ENCODE measurements at regions not wholly inside any gene's neighbourhood (a gene's known extent, or its start where the extent isn't known, plus 50 kb on each side); places are given as distances from the start of the nearest gene placed in this dataset.

DNA sequence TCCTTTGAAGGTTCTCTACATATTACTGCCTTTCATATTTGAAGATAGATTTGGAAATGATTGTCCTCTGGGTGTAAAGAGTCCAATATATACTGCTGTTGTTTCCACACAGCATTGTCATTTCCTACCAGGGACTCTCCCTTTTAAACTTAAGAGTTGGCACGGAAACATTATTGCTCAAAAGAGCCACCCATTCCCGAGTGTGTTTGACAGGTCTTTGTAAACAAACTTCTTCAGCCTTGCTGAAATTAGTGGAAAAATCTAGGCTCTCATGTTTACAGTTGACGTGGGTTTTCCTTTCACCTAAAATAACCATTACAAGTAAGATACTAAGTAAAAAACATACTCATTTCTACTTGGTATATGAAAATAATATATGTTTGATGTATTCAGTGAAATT, 111.4 kb upstream of the LIMCH1 start:
- no peak for TF ChIP-seq GLIS3 (CRISPR knock-in tag; IDR thresholded peaks at IDR 0.05)
- TF ChIP-seq RARB (CRISPR knock-in tag; IDR thresholded peaks at IDR 0.05), result no peak
- TF ChIP-seq, protein P1, sequence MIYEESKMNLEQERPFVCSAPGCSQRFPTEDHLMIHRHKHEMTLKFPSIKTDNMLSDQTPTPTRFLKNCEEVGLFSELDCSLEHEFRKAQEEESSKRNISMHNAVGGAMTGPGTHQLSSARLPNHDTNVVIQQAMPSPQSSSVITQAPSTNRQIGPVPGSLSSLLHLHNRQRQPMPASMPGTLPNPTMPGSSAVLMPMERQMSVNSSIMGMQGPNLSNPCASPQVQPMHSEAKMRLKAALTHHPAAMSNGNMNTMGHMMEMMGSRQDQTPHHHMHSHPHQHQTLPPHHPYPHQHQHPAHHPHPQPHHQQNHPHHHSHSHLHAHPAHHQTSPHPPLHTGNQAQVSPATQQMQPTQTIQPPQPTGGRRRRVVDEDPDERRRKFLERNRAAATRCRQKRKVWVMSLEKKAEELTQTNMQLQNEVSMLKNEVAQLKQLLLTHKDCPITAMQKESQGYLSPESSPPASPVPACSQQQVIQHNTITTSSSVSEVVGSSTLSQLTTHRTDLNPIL (CRISPR knock-in tag; IDR thresholded peaks at IDR 0.05; ENCODE audit: low read depth), result no peak
- no peak for TF ChIP-seq ZNF8 (CRISPR knock-in tag; IDR thresholded peaks at IDR 0.05)
- no peak for TF ChIP-seq ZC3H10 (CRISPR knock-in tag; IDR thresholded peaks at IDR 0.05)
- TF ChIP-seq ZFP3 (CRISPR knock-in tag; IDR thresholded peaks at IDR 0.05), result no peak
- no peak for TF ChIP-seq ZFP30 (CRISPR knock-in tag; IDR thresholded peaks at IDR 0.05)
- no peak for TF ChIP-seq BACH2 (CRISPR knock-in tag; IDR thresholded peaks at IDR 0.05; ENCODE audit: borderline replicate concordance)
- TF ChIP-seq ZNF70 (CRISPR knock-in tag; IDR thresholded peaks at IDR 0.05), result no peak
- no peak for TF ChIP-seq SNAI2 (CRISPR knock-in tag; IDR thresholded peaks at IDR 0.05)
- ATAC-seq, result no peak

DNA sequence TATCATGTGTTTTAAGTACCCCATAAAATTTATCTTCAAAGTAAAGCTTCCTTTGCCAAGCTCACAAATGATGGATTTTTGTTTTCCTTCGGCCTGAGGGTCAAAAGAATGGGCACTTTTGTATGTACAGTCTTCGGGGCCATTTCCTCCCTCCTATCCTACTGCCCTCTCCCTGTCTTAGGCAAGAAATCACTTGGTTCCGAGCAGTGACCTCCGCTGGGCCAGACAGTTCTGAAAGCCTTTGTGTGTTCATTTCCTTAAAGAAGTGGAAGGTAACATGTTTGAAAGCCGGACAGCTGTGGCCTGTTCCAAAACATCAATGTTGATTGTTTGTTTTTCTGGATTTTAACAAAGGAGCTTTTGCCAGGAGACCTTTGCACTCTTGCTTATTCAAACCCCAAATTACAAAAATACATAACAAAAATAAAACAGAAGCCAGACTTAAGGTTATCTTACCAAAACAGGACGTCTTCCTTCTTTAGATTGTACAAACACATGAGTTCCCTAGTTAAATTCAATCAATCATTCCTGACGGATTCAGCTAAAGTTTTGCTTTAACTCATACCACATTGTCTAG, 110.6 kb upstream of the LIMCH1 start:
- ATAC-seq, result no peak

DNA sequence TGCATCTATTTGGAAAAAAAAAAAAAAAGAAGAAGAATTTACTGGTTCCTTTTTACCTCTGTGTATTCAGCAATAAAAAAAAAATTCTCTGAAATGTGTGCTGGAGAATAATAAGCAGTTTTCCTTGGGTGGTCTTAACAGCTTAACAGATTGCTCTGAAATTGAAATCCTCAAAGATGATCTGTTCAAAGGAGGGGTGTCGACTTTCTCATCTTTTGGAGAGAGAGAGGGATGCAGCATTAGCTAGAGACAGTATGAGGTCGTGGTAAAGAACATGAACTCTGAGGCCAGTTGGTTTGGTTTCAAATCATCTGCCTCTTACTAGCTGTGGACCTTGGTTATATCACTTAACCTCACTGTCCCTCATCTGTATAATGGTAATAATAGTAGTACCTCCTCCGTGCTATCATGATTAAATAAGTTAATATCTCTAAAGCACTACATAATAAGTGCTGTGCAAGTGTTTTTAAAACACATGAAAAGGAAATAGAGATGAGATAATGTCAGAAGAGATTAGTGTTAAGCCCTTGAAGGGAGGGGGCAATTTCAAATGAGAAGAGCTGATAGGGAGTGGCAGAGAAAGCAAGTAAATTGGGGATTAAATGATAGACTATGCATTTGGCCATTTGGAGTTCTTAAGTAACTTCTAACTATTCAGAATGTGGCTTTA, 109.9 kb upstream of the LIMCH1 start:
- TF ChIP-seq, protein P1 (CRISPR knock-in tag; IDR thresholded peaks at IDR 0.05; ENCODE audit: low read depth), result no peak
- TF ChIP-seq RARB (CRISPR knock-in tag; IDR thresholded peaks at IDR 0.05), result no peak
- no peak for TF ChIP-seq SNAI2 (CRISPR knock-in tag; IDR thresholded peaks at IDR 0.05)
- peak; percentile 60 for TF ChIP-seq ISL1 (CRISPR knock-in tag; IDR thresholded peaks at IDR 0.05)
- no peak for TF ChIP-seq ZFP30 (CRISPR knock-in tag; IDR thresholded peaks at IDR 0.05)
- TF ChIP-seq, protein P2, sequence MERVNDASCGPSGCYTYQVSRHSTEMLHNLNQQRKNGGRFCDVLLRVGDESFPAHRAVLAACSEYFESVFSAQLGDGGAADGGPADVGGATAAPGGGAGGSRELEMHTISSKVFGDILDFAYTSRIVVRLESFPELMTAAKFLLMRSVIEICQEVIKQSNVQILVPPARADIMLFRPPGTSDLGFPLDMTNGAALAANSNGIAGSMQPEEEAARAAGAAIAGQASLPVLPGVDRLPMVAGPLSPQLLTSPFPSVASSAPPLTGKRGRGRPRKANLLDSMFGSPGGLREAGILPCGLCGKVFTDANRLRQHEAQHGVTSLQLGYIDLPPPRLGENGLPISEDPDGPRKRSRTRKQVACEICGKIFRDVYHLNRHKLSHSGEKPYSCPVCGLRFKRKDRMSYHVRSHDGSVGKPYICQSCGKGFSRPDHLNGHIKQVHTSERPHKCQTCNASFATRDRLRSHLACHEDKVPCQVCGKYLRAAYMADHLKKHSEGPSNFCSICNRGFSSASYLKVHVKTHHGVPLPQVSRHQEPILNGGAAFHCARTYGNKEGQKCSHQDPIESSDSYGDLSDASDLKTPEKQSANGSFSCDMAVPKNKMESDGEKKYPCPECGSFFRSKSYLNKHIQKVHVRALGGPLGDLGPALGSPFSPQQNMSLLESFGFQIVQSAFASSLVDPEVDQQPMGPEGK (CRISPR knock-in tag; IDR thresholded peaks at IDR 0.05; ENCODE audit: borderline replicate concordance), result no peak
- TF ChIP-seq TOX (CRISPR knock-in tag; IDR thresholded peaks at IDR 0.05; ENCODE audit: borderline replicate concordance), result no peak
- TF ChIP-seq OSR1 (CRISPR knock-in tag; IDR thresholded peaks at IDR 0.05), result no peak
- no peak for ATAC-seq

More for the DNA sequence above, 110.6 kb upstream of the LIMCH1 start:
- no peak for TF ChIP-seq OSR1 (CRISPR knock-in tag; IDR thresholded peaks at IDR 0.05)
- no peak for TF ChIP-seq ISL1 (CRISPR knock-in tag; IDR thresholded peaks at IDR 0.05)
- TF ChIP-seq, protein P3, sequence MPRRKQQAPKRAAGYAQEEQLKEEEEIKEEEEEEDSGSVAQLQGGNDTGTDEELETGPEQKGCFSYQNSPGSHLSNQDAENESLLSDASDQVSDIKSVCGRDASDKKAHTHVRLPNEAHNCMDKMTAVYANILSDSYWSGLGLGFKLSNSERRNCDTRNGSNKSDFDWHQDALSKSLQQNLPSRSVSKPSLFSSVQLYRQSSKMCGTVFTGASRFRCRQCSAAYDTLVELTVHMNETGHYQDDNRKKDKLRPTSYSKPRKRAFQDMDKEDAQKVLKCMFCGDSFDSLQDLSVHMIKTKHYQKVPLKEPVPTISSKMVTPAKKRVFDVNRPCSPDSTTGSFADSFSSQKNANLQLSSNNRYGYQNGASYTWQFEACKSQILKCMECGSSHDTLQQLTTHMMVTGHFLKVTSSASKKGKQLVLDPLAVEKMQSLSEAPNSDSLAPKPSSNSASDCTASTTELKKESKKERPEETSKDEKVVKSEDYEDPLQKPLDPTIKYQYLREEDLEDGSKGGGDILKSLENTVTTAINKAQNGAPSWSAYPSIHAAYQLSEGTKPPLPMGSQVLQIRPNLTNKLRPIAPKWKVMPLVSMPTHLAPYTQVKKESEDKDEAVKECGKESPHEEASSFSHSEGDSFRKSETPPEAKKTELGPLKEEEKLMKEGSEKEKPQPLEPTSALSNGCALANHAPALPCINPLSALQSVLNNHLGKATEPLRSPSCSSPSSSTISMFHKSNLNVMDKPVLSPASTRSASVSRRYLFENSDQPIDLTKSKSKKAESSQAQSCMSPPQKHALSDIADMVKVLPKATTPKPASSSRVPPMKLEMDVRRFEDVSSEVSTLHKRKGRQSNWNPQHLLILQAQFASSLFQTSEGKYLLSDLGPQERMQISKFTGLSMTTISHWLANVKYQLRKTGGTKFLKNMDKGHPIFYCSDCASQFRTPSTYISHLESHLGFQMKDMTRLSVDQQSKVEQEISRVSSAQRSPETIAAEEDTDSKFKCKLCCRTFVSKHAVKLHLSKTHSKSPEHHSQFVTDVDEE (CRISPR knock-in tag; IDR thresholded peaks at IDR 0.05), result no peak
- no peak for TF ChIP-seq TCF4 (CRISPR knock-in tag; IDR thresholded peaks at IDR 0.05; ENCODE audit: borderline replicate concordance)
- no peak for TF ChIP-seq TOX (CRISPR knock-in tag; IDR thresholded peaks at IDR 0.05; ENCODE audit: borderline replicate concordance)
- no peak for TF ChIP-seq PPARA (CRISPR knock-in tag; IDR thresholded peaks at IDR 0.05; ENCODE audit: borderline replicate concordance)
- TF ChIP-seq ZFP3 (CRISPR knock-in tag; IDR thresholded peaks at IDR 0.05), result no peak
- no peak for TF ChIP-seq RARB (CRISPR knock-in tag; IDR thresholded peaks at IDR 0.05)
- no peak for TF ChIP-seq CSDC2 (CRISPR knock-in tag; IDR thresholded peaks at IDR 0.05)
- no peak for TF ChIP-seq ARNTL (CRISPR knock-in tag; IDR thresholded peaks at IDR 0.05; ENCODE audit: borderline replicate concordance, low read depth)
- no peak for TF ChIP-seq SNAI2 (CRISPR knock-in tag; IDR thresholded peaks at IDR 0.05)

DNA sequence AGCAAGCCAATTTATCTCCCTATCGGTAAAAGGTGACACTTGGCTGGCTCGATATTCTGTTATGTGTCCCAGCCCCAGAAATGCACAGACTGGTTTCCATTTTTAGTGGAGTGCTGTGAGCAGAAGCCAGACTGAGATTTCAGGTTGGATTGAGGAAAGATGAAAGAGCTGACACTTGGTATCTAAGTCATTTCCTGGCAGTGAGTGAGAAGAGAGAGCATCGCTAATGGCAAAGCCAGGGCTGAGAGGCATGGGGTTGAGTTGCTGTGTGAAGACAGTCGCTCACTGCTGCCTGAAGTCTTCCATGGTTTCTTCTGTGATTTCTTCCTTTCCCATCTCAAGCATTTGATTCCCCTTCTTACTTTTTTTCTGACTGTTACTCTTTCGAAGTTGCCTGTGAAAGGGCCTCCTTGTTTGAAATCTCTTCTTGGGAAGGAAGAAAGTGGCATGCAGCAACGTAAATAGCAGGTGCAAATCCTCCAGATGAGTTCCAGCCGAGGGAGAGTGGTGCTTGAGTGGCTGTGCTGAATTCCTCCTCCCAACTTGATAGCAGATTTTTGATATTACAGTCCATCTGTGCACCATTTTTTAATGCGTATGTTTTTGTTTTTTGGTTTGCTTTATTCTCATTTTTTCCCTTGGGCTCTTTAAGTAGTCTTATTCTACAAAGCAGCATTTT, 109.2 kb upstream of the LIMCH1 start:
- no peak for ATAC-seq
- TF ChIP-seq ISL1 (CRISPR knock-in tag; IDR thresholded peaks at IDR 0.05) (0 out of 2 replicates have a peak, but pooled peaks have one; percentile 16), ZFP3 (CRISPR knock-in tag; IDR thresholded peaks at IDR 0.05) (no peak)
